PC-3 (cell line): ENCODE measurements at regions not wholly inside any gene's neighbourhood (a gene's known extent, or its start where the extent isn't known, plus 50 kb on each side); places are given as distances from the start of the nearest gene placed in this dataset.
A peak's percentile ranks its signal among the peaks of the same experiment; 100 is the strongest.

Source experiments
- ATAC-seq: fragments of 200-7000 bp; cut with Tn5 transposase; 2 replicates; pipeline ENCODE4 v1.9.1; 2020; ENCODE audit warnings: mild to moderate bottlenecking, moderate library complexity
- BruUV-seq: library from RNA; stranded (reverse); fragments of 400-500 nt; replicated peaks from 2 replicates; lab custom pipeline; 2021; lab: Mats Ljungman, UMichigan
- CTCF ChIA-PET: fragments of 300-600 bp; sonication (Branson Sonifier 250); formaldehyde crosslinking; loops from one replicate; lab custom pipeline; 2022; ENCODE audit warnings: antibody characterized with exemption; lab: Charles Lee
- POLR2A ChIA-PET: fragments of 300-600 bp; sonication (Branson Sonifier 250); formaldehyde crosslinking; loops from one replicate; lab custom pipeline; 2022; ENCODE audit warnings: antibody characterized with exemption; ENCODE audit not compliant: unreplicated experiment; lab: Charles Lee
- DNase-seq: peaks from one replicate; pipeline ENCODE4 v3.0.0-alpha.2; 2015
- H2AFZ ChIP-seq: fragments of 300-600 bp; sonication (generic); 2 replicates; pipeline ENCODE4 v1.6.0; 2016; ENCODE audit warnings: antibody characterized with exemption, low read length
- H3F3A ChIP-seq: fragments of 300-600 bp; sonication (generic); one replicate; pipeline ENCODE4 v1.6.0; 2017; ENCODE audit warnings: antibody characterized with exemption, low read length, control low read depth, mild to moderate bottlenecking; ENCODE audit not compliant: unreplicated experiment
- H3K27ac ChIP-seq: fragments of 300-600 bp; sonication (generic); 2 replicates; pipeline ENCODE4 v1.5.1; 2016; ENCODE audit warnings: mild to moderate bottlenecking, low read length
- H3K27me3 ChIP-seq: fragments of 300-600 bp; sonication (generic); 2 replicates; pipeline ENCODE4 v1.6.1; 2016; ENCODE audit warnings: low read length, mixed read lengths
- H3K36me3 ChIP-seq: fragments of 300-600 bp; sonication (generic); 2 replicates; pipeline ENCODE4 v1.6.1; 2016; ENCODE audit warnings: low read depth, mixed run types, low read length, mixed read lengths
- H3K4me1 ChIP-seq: fragments of 300-600 bp; sonication (generic); 2 replicates; pipeline ENCODE4 v1.5.1; 2016; ENCODE audit warnings: low read length; ENCODE audit not compliant: insufficient read depth
- H3K4me2 ChIP-seq: fragments of 300-600 bp; sonication (generic); 2 replicates; pipeline ENCODE4 v1.6.0; 2016; ENCODE audit warnings: low read length
- H3K4me3 ChIP-seq: fragments of 300-600 bp; sonication (generic); 2 replicates; pipeline ENCODE4 v1.5.1; 2016; ENCODE audit warnings: mild to moderate bottlenecking, low read length, mixed read lengths
- H3K79me2 ChIP-seq: fragments of 300-600 bp; sonication (generic); 2 replicates; pipeline ENCODE4 v1.6.1; 2017; ENCODE audit warnings: low read length, mixed read lengths
- H3K9ac ChIP-seq: fragments of 300-600 bp; sonication (generic); 2 replicates; pipeline ENCODE4 v1.6.0; 2016; ENCODE audit warnings: mild to moderate bottlenecking, low read length
- H3K9me2 ChIP-seq: fragments of 300-600 bp; sonication (generic); replicated peaks from 2 replicates; pipeline ENCODE4 v1.6.1; 2016; ENCODE audit warnings: mixed run types, low read length, mixed read lengths
- H3K9me3 ChIP-seq: fragments of 300-600 bp; sonication (generic); 2 replicates; pipeline ENCODE4 v1.6.1; 2016; ENCODE audit warnings: low read length, mixed read lengths
- H4K20me1 ChIP-seq: fragments of 300-600 bp; sonication (generic); 2 replicates; pipeline ENCODE4 v1.6.1; 2016; ENCODE audit warnings: low read length, mixed read lengths
- EZH2 ChIP-seq: fragments of 300-600 bp; sonication (generic); IDR thresholded peaks from one replicate; pipeline ENCODE4 v1.6.1; 2017; ENCODE audit warnings: antibody characterized with exemption, mild to moderate bottlenecking, low read length; ENCODE audit not compliant: unreplicated experiment
- EZH2phosphoT487 ChIP-seq: fragments of 300-600 bp; sonication (generic); IDR thresholded peaks from 2 replicates; pipeline ENCODE4 v1.6.1; 2018; ENCODE audit warnings: mild to moderate bottlenecking, antibody characterized with exemption, low read length, borderline replicate concordance
- intact Hi-C: fragments of 100-400 bp; cut with micrococcal nuclease; formaldehyde crosslinking; loops from 2 replicates; pipeline ENCODE4 v1.9.0; 2023
- TF ChIP-seq, protein P1 (sequence below): fragments of 300-600 bp; sonication (generic); conservative IDR thresholded peaks from 2 replicates; pipeline ENCODE4 v1.5.1; 2017; ENCODE audit warnings: antibody characterized with exemption, low read depth, mild to moderate bottlenecking, low read length

DNA sequence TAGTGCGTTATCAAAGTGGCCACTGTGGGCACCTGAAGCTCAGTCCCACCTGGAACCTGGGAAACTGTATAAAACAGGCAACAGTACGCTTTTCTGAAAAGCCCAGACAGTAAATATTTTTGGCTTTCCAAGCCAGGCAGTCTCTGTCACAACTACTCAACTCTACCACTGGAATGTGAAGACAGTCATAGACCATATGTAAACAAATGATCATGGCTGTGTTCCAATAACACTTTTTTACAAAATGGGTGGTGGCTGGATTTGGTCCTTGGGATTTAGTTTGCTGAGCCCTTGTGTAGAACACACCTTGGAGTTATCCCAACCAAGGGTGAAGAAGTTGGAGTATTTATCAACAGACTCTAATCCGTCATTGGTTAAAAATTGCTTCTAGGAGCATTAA is 259.9 kb downstream of the SKIDA1 start:
- Histone ChIP-seq H3K4me2 (peak overlapping the region; percentile 67), H3F3A (no peaks in the 10 kb centered on the region), H2AFZ (no peak overlapping the region; the same call in 1 of the 2 replicates), H3K27ac (peak overlapping the region; percentile 34), H3K36me3 (no peaks in the 10 kb centered on the region), H3K9me2 (no peaks in the 10 kb centered on the region), H3K9ac (no peak overlapping the region), H3K9me3 (no peaks in the 10 kb centered on the region), H3K4me1 (peaks cover 13% of the 10 kb centered on the region), H3K27me3 (no peaks in the 10 kb centered on the region), H3K4me3 (no peak overlapping the region), H3K79me2 (no peaks in the 10 kb centered on the region), H4K20me1 (no peaks in the 10 kb centered on the region)
- no peak for TF ChIP-seq EZH2phosphoT487
- TF ChIP-seq, protein P1, sequence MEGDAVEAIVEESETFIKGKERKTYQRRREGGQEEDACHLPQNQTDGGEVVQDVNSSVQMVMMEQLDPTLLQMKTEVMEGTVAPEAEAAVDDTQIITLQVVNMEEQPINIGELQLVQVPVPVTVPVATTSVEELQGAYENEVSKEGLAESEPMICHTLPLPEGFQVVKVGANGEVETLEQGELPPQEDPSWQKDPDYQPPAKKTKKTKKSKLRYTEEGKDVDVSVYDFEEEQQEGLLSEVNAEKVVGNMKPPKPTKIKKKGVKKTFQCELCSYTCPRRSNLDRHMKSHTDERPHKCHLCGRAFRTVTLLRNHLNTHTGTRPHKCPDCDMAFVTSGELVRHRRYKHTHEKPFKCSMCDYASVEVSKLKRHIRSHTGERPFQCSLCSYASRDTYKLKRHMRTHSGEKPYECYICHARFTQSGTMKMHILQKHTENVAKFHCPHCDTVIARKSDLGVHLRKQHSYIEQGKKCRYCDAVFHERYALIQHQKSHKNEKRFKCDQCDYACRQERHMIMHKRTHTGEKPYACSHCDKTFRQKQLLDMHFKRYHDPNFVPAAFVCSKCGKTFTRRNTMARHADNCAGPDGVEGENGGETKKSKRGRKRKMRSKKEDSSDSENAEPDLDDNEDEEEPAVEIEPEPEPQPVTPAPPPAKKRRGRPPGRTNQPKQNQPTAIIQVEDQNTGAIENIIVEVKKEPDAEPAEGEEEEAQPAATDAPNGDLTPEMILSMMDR = no peak
- peak; percentile 93 for DNase-seq
- ChIA-PET POLR2A (no interaction called here), CTCF (no interaction called here)
- no TSS peak for BruUV-seq
- intact Hi-C loops = loop anchor here (2.0 to 10.0 kb wide), 3 partner anchors 71 to 261 kb away; no protein-coding TSS in a partner anchor
- peak; percentile 90 for ATAC-seq

DNA sequence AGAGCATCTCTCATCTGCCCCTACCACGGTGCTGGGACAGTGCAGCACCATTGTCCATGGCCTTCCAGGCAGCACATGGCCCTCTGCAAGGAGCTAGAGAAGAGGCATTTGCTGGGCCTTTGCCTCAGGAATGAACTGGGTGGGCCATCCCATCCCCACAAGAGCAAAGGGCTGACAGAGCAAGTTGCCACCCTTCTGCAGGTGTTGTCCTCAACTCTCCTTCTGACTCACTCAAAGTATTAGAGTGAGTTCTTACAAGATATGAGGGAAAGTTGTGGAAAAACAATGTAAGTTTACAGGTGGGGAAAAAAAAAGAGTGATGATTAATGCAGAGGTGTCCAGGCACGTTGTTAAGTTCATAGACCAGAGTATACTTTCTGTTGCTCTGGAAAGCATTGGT is 261.2 kb downstream of the SKIDA1 start:
- TF ChIP-seq, protein P1 = no peak
- TF ChIP-seq EZH2phosphoT487 (no peak), EZH2 (no peak)
- Histone ChIP-seq H3K27ac (no peak overlapping the region), H3K9ac (no peak overlapping the region), H3K9me2 (no peaks in the 10 kb centered on the region), H3K4me3 (no peak overlapping the region), H2AFZ (no peak overlapping the region), H3K9me3 (no peaks in the 10 kb centered on the region), H3K27me3 (no peaks in the 10 kb centered on the region), H3K4me2 (no peak overlapping the region), H4K20me1 (no peaks in the 10 kb centered on the region), H3K4me1 (peaks cover 13% of the 10 kb centered on the region), H3K79me2 (no peaks in the 10 kb centered on the region), H3F3A (no peaks in the 10 kb centered on the region), H3K36me3 (no peaks in the 10 kb centered on the region)
- CTCF ChIA-PET = no interaction called here
- no peak for ATAC-seq
- no TSS peak for BruUV-seq
- POLR2A ChIA-PET = no interaction called here
- intact Hi-C loops = loop anchor here (2.0 to 10.0 kb wide), 3 partner anchors 69 to 259 kb away; no protein-coding TSS in a partner anchor
- peak; percentile 7 for DNase-seq

DNA sequence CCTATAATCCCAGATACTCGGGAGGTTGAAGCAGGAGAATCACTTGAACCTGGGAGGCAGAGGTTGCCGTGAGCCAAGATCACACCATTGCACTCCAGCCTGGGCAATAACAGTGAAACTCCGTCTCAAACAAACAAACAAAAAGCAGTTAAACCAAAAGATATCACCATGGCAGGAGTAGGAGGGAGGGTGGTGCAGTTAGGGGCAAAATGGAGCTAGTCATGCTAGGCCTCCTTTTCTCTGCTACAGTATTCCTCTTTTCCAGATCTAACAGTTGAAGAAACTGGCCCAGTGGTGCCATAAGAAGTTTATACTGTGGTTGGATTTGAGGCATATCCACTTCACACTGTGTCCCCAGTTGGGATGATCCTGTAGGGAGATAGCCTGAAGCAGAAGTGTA is 261.6 kb downstream of the SKIDA1 start:
- Histone ChIP-seq H3K4me3 (no peak overlapping the region), H3K36me3 (no peaks in the 10 kb centered on the region), H3K27me3 (no peaks in the 10 kb centered on the region), H3K4me2 (no peak overlapping the region), H3K4me1 (peaks cover 13% of the 10 kb centered on the region), H3K9me3 (no peaks in the 10 kb centered on the region), H4K20me1 (no peaks in the 10 kb centered on the region), H3K79me2 (no peaks in the 10 kb centered on the region), H3K27ac (no peak overlapping the region), H3K9ac (no peak overlapping the region), H3K9me2 (no peaks in the 10 kb centered on the region), H2AFZ (no peak overlapping the region), H3F3A (no peaks in the 10 kb centered on the region)
- ATAC-seq (no peak), DNase-seq (no peak)
- ChIA-PET POLR2A (no interaction called here), CTCF (no interaction called here)
- intact Hi-C loops = loop anchor here (2.0 to 10.0 kb wide), 3 partner anchors 69 to 259 kb away; no protein-coding TSS in a partner anchor
- BruUV-seq = no TSS peak
- no peak for TF ChIP-seq EZH2
- TF ChIP-seq, protein P1 = no peak
- no peak for TF ChIP-seq EZH2phosphoT487
